ENCODE measurements at regions not wholly inside any gene's neighbourhood (a gene's known extent, or its start where the extent isn't known, plus 50 kb on each side); places are given as distances from the start of the nearest gene placed in this dataset.

DNA sequence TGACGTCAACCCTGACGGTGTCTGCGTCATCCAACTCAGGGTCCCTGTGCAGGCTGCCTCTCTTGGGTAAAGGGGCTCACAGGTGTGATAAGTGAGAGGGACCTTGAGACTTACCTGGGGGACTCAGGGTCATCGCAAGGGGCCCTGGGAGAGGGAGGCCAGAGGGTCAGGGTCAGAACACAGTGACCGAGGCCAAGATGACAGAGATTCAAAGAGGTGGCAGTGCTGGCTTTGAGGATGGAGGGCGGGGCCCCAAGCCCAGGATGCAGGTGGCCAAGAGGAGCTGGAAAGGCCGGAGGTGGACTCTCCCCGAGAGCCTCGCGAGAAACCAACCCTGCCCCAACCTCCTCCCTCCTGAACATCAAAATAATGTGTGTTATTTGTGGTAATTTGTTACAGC lies 165.2 kb upstream of the PPP2R2D start:
- DNase-seq (ENCODE audit: low spot score), result no peak

DNA sequence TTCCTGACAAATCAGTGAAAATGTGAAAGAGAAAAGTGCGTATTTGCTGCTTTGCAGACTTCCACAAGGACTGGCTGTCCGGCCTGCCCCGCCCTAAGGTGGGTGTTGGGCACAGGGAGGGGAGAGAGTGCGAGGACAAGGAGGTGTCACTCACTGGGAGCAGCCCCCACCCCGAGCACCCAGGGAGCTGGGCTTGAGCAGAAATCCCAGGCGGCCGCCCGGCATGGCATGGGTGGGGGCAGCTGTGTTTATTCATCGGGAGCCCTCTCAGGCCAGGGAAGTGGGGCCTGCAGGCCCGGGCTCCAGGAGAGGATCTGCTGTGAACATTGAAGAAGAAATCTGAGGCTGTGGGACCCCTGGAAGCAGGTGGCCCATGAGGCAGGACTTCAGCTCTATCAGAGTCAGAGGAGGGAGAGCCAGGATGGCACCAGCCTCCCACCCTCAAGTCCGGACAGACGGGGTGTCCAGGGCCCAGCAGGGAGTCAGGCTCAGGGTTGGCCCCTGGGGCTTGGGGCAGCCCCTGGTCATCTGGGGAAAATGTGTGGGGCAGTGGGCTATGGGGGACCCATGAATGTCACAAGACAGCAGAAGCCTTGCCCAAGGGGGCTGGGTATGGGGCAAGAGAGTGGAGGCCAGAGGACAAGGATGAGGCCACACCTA lies 164.4 kb upstream of the PPP2R2D start:
- no peak for DNase-seq (ENCODE audit: low spot score)

DNA sequence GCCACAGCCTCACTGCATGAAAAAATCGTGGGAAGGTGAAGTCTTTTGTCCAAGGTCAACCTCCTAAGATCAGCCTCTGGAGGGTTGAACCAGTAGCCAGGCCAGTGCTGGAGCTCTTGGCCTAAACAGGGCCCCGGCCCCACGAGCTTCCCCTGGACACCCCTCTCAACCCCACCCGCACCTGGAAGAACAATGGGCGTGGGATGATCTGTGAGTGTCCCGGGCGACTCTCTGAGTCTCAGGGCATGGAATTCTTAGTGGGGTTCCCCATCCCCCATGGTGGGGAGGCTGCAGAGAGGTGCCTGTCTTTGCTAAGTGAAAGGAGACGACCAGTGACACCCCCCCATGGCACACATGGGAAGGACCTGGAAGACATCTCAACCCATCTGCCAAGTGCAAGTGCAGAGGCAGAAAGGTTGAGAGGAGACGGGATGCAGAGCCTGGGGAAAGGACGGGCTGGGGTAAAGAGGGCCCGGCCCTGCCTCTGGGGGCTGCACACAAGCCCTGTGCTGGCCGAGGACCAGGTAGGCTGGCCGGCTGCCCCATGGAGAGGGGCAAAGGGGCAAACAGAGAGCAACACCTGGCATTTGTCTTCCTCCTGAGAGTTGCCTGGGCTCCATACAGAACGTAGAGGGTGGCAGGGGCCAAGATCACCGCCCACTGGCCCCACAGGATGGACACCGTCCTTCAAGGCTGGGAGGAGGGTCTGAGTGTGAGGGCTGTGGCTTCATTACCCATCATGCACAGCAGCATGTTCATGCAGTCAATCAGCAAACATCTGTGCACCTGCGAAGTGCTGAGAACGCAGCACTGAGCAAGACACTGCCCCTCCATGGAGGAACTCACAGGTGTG lies 163.0 kb upstream of the PPP2R2D start:
- DNase-seq (ENCODE audit: low spot score), result no peak

DNA sequence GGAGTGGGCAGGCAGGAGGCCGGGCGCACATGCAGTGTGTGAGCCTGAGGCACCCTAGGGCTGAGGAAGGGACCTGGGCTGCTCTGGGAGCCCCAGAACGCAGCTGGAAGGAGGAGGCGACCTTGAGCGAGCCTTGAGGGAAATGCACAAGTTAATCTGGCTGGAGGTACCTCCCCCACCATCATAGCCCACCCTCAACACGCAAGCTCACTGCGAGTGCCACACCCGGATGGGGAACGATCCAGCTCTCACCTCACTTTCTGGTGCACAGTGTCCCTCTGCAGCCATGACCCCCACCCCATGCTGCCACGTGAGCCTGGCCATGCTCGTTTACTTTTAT lies 162.4 kb upstream of the PPP2R2D start:
- DNase-seq (ENCODE audit: low spot score), result no peak

DNA sequence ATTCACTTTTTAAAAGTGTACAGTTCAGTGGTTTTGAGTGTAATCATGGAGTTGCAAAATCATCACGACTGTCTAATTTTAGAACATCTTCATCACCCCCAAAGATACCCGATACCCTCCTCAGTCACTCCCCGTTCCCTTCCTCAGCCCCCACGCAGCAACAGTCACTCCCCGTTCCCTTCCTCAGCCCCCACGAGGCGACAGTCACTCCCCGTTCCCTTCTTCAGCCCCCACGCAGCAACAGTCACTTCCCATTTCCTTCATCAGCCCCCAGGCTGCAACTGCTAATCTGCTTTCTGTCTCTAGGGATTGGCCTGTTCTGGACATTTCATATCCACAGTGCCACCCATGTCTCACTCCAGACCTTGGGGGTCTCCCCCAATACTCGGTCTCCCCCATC lies 161.6 kb upstream of the PPP2R2D start:
- DNase-seq (ENCODE audit: low spot score), result no peak

DNA sequence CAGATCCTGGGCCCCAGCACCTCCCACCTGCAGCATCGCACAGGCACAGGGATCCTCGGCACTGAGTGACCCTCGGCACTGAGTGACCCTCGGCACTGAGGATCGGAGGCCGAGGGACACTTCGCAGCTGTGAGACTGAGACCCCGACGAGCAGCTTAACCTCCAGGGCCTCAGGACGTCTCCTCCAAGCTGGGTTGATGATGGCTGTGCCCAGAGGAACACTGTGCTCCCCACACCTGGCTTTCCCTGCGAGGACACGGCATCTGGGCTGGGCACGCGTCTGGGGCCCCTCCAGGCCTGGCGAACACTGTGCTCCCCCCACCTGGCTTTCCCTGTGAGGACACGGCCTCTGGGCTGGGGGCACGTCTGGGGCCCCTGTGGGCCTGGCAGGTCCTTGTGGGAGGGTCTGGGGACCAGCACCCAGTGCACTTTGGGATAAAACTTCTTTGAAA lies 158.3 kb upstream of the PPP2R2D start:
- DNase-seq (ENCODE audit: low spot score), result no peak

DNA sequence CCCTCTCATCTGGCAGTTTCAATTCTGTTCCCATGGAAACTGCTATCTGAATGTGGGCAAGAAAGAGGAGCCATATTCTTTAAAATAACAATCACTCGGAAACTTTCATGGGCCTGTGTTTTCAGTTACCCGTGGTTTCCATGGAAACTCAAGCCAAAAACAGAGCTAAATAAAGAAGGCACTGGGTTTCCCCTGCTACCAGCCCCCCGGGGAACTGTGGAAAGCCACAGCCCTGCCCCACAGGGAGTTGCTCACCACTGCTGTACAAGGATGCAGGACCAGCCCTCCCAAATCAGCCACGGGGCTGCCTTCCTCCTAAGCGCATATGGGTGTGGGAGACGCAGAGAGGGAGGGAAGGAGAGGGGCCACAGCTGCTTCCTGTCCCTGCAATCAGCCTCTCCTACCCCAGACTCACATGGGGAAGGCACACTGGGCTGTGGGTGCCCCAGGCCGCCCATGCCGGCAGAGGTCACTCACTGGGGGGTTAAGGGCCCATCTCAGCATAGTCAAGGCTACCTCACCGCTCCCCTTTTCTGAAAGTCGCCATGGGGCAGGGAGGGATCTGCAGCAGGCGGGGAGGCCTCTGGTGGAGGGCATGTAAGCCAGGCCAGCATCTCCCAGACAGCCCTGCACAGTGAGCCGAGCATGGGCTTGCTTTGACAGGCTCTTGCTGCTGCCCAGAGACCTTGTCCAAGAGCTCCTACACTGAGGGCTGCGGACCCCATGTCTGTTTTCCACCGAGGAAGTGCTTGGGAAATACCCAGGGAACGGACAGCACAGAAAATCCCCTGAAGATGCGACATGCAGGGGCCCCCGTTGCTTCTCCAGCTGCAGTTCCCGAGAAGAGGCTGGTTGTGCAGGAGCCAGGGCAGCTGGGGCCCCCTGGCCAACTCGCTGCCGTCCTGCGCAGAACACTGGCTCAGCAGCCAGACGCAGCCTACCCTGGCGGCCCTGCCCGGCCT lies 157.3 kb upstream of the PPP2R2D start:
- peak; percentile 2 for DNase-seq (ENCODE audit: low spot score)

DNA sequence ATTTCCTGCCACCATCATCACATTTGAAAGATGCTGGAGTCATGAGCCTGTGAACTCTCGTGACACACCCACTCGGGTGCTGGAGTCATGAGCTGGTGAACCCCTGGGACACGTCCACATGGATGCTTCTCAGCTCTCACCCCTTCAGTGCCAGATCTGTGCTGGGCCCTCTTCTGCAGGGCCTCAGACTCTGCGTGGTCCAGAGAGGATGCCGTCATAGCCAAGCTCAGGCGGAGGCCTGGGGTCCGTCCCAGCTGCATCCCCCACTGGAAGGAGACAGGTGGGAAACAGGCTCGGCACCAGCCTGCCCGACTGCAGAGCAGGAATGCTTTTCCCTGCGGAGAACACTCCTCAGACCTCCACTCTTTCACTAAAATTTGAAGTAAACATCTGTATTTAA lies 156.5 kb upstream of the PPP2R2D start:
- no peak for DNase-seq (ENCODE audit: low spot score)

DNA sequence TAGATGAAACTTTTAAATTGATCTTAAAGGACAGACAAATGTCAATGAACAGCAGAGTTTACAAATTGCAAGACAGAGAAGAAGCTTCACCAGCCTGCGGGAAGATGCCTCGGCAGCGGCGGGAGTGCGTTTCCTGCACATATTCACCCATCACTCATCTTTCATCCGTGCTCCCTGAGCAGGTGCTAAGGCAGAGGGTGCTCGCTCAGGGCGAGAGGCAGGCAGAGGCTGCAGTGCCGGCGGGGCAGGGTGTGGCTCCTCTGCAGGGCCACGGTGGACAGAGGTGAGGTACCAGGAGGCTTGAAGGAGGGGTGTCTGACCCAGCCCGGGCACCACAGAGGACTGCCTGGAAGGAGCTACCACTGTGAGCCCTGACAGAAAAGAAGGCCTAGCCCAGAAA lies 155.2 kb upstream of the PPP2R2D start:
- no peak for DNase-seq (ENCODE audit: low spot score)

DNA sequence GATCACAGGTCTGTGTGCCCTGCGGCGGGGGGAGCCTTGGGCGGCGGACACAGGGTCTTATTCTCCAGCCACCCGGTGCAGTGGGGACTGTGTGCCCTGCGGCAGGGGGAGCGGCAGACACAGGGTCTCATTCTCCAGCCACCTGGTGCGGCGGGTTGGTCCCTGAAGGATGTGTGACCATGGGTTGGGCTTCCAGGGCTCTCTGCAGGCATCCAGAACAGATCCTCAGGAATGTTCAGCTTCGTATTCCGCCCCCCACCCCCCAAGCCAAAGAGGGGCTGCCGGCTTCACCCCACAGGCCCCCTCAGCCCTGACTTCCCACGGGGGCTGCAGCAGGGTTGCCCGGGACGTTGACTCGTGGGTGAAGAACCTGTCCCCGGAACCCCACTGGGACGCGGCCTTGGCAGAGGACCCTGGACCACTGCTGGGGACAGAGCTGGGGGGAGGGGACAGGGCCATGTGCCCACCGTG lies 154.5 kb upstream of the PPP2R2D start:
- no peak for DNase-seq (ENCODE audit: low spot score)

DNA sequence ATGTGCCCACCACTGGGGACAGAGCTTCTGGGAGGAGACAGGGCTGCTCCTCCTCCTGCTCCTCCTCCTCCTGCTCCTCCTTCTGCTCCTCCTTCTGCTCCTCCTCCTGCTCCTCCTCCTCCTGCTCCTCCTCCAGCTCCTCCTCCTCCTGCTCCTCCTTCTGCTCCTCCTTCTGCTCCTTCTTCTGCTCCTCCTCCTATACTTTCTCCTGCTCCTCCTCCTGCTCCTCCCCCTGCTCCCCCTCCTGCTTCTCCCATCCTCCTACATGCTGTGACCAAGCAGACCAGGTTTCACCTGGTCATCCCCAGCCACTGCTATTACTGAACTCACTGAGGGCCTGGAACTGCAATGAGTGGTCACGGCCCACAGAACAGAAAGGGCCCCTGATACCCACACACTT lies 154.0 kb upstream of the PPP2R2D start:
- DNase-seq (ENCODE audit: low spot score), result no peak

DNA sequence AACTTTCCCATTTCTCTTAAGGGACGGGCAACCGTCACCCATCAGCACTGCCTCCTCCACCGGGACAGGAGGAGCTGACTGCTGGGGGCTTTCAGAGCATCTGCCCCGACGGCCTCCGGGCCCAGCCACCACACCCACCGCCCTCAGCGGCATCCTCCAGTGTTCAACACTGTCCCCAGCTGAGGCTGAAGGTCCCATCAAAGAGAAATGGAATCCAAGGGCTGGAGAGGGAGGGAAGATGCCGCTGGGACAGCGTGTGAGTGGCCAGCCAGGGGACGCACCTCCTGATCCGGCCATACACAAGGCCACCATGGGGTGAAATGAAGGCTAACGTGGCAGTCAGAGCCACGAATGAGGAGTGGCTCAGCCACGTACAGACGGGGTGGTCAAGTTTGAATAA lies 153.6 kb upstream of the PPP2R2D start:
- DNase-seq (ENCODE audit: low spot score), result no peak

DNA sequence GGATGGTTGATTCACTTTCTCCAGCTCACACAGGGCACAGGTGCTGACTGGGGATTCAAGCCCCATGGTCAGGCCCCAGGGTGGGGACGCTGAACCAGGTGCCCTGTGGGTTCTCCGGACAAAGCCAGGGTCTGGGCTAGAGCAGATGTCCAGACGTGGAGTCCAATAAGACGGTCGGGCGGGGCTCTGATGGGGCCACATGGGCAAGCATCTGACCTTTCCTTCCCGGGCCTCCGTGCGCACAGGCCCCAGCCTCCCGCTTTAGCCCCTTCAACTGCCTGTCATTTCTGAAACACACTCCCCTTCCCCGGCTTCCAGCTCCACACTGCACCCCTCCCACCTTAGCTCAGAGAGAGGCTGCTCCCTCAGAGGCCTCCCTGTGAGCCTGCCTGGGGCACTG lies 153.0 kb upstream of the PPP2R2D start:
- no peak for DNase-seq (ENCODE audit: low spot score)

DNA sequence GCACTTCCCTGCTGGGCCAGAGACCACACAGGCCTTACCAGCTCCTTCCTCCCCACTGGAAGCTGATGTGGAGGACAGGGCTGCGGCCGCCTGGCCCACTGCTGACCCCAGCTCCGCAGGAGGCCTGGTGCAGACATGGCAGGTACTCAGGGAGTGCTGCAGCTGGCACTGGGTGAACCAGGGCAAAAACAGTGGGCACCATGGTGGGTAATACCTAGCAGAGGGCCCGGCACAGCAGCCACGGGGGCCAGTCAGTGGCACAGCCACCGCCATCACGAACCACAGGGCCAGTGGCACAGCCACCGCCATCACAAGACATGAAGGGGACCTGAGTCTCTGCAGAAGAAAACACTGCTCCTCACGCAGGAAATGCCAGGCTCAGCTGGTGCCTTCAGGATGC lies 152.6 kb upstream of the PPP2R2D start:
- DNase-seq (ENCODE audit: low spot score), result no peak

DNA sequence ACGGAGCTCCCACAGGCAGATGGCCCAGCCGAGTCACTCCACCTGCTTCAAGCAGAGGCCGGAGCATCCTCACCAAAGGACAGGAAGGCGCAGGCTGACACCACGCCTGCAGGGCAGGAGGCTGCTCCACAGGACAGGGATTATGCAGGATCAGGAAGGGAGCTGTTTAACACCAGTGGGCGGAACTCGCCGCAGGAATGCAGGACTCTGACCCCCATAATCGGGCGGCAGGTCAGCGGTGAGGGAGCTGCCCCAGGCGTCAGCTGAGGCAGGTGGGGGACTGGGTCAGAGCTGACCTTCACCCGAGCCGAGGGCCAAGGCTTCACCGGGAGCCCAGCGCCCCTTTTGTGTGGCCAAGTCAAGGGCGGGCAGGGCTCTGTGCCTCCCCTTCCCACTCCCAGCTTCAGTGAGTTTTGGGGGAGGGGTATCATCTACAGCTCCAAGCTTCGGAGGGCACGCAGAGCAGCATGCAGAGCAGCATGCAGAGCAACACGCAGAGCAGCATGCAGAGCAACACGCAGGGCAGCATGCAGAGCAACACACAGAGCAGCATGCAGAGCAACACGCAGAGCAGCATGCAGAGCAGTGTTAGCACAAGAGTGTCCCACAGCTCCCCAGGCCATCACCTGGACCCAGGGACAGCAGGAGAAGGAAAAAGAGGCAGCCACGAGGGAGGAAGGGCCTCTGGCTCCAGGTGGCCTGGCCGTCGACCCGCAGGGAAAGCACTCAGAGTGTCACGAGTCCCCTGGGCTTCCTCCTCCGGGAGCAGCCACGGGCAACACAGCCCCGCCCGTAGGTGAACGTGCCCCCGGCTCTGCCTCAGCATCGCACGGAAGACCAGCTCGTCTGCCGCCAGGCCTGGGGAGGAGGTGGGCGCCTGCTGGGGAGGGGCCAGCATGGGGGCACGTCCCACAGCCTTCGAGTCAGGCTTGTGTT lies 151.7 kb upstream of the PPP2R2D start:
- DNase-seq (ENCODE audit: low spot score), result no peak

DNA sequence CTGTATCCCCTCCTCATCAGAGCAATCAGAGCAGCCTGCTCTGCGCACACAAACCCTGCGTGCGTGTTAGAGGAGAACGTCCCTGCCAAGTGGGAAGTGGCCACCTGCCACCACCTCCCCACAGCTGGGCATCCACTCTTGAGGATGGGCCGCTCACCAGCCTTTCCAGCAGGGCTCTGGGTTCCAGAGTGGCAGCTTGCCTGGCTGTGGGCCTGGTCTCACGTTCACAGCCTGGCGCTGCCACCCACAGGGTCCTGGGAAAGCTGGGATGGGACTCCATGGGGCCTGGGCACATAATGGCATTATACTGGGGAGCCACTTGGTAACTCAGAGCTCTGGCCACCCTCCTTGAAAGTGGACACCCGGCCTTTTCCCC lies 151.1 kb upstream of the PPP2R2D start:
- no peak for DNase-seq (ENCODE audit: low spot score)

DNA sequence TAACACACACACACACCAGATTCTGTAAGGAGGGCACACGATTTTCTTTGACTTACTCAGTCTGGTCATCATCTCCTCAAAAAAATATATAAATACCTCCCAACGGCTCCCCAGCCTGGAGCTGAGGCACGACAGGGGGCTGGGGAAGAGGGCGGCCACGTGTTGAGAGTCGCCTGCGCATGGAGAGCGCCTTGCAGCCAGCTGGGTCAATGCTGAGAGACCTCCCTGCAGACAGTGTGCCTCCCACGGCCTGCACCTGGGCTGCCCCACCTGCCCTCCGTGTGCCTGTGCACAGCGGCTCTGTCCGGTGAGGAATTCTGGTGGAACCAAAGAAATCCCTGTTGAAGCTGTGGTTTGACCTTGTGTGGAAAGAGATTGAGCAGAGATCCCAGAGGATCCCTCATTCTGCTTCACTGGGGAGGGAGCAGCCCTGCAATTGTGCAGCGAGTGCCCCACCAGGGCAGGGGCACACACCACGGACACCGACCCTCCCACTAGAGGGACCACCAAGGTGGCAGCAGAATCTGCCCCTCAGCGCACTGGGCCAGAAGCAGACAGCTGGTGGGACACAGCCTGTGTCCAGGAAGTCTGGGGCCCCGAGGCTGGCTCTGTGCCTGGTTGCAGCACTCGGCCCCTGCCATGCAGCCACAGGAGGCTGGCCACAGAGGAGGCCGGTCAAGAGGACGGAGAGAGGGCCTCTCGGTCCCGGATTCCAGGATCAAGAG lies 150.5 kb upstream of the PPP2R2D start:
- DNase-seq (ENCODE audit: low spot score), result no peak

DNA sequence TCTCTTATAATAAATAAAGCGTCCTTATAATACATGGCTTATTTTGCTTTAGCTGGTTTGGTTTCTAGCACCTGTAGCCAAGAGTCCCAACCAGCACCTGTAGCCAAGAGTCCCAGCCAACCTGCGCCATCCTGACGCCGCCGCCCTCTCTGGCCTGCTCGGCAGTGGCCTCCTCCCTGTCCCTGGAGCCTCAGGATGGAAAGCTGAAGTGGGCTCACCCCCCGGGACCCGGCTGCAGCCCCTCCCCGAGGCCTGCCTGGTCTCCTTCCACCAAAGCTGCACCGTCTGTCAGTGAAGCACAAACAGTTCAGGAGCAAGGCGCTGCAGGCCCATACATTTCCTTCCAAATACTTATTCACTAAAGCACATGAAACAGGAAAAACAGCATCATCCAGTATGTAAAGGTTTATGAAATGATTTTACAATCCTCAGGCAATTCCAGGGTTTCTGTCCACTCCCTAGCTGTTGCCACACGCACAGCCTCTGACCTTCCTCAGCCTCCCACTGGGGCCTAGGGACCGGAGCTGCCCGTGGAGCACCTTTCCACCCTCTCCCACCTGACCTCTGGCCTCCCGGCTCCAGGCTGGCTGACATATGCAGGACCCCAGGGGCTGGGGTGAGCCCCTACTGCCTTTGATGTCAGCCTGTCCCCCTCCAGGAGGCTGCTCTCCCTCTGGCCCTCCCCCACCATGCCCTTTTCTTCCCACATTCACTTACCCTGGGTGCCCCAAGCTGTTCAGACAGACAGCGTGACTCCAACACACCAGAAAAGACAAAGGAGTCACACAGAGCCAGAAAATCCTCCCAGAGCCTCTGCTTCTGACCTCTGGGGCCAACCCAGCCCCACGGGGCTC lies 149.6 kb upstream of the PPP2R2D start:
- DNase-seq (ENCODE audit: low spot score), result no peak

DNA sequence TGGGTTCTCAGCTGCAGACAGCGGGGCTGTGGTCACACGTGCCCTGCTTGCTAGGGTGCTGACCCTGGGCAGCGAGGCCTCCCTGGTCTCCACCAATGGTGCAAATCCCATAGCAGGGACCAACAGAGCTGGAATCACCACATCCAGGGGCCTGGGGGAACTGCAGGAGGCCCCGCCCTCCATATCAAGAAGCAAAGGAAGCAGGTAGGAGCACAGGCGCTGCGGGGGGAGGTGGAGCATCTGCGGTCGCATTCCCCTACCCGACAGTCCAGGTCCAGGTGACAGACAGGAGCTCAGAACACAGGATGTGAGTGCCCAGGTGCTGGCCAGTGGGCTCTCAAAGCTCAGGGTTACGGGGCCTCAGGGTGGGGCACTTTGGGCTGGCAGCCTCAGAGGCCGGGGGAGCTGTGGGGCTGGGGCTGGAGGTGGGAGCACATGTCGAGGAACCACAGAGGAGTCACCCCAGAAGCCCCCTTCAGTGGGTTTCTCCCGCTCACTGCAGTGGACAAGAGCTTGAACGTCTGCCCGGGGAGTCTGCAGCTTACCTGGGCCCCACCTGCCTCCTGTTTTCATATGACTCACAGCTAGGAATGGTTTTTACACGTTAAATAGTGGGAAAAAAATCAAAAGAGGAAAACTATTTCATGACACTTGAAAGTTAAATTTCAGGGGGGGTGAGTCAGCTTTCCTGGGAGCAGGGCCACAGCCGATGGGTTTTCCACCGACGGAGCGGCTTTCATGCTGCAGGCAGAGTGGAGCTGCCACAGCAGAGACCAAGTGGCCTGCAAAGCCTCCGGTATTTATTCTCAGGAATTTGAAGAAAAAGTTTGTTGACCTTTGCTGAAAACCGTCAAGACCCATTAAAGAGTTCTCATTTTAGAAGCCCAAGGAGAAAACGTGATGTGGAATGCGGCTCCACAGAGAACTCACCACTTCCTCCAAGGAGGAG lies 148.7 kb upstream of the PPP2R2D start:
- DNase-seq (ENCODE audit: low spot score), result no peak

Data from activated CD4-positive, alpha-beta T cell treated with anti-CD3 and anti-CD28 coated beads, Interleukin-2, Interleukin-4, amounts not matched to agents 100 ng/mL and 50 ng/mL, durations not matched to agents 16 hours and 8 hours (primary cell).